ENCODE measurements at regions not wholly inside any gene's neighbourhood (a gene's known extent, or its start where the extent isn't known, plus 50 kb on each side); places are given as distances from the start of the nearest gene placed in this dataset.

- Histone ChIP-seq H3K27ac (ENCODE audit: control insufficient read depth, insufficient read depth, low read length) (no peak overlapping the region), H3K9ac (ENCODE audit: control insufficient read depth, extremely low read depth, insufficient read depth, low read length) (no peak overlapping the region), H3K9me3 (ENCODE audit: control insufficient read depth, low read depth, low read length) (no peaks in the 10 kb centered on the region), H3K27me3 (ENCODE audit: control insufficient read depth, extremely low read depth, insufficient read depth, low read length) (no peaks in the 10 kb centered on the region), H3K4me3 (ENCODE audit: control insufficient read depth in 2 of 3, extremely low read depth in 1 of 3, insufficient read depth in 2 of 3, low read depth in 1 of 3, low read length in 3 of 3) (no peak overlapping the region), H3K36me3 (ENCODE audit: control insufficient read depth in 2 of 2, extremely low read depth in 1 of 2, insufficient read depth in 2 of 2, low read length in 2 of 2) (no peaks in the 10 kb centered on the region), H3K79me2 (ENCODE audit: control insufficient read depth, insufficient read depth, low read length) (no peaks in the 10 kb centered on the region), H3K4me1 (ENCODE audit: control insufficient read depth, extremely low read depth, insufficient read depth, low read length) (peaks cover 12% of the 10 kb centered on the region), H3K9me1 (ENCODE audit: control insufficient read depth, extremely low read depth, insufficient read depth, low read length) (no peaks in the 10 kb centered on the region), H3K4me2 (ENCODE audit: control insufficient read depth, extremely low read depth, insufficient read depth, low read depth, low read length) (no peak overlapping the region), H2AFZ (ENCODE audit: control insufficient read depth, low read length) (no peak overlapping the region), H4K20me1 (ENCODE audit: control insufficient read depth, extremely low read depth, insufficient read depth, low read length) (no peaks in the 10 kb centered on the region)
- dilution Hi-C loops (cut with MboI; ENCODE audit: extremely low pct_ligation_motif_present, low sequenced_read_pairs), result no loop called here
- FAIRE-seq, result no peak
- DNase-seq (ENCODE audit: low read depth, low spot score), result no peak
- TF ChIP-seq CTCF (optimal IDR thresholded peaks at IDR 0.05 in 1 of 3, IDR thresholded peaks at IDR 0.05 in 1 of 3, conservative IDR thresholded peaks at IDR 0.05 in 1 of 3; ENCODE audit: extremely low read depth in 1 of 3, insufficient read depth in 2 of 3, low read length in 3 of 3), result no peak
- no peak for TF ChIP-seq EZH2 (IDR thresholded peaks at IDR 0.05; ENCODE audit: low read length)
These were observed 207.5 kb upstream of the NR2F2 start for GRCh38 chr15:96123028-96123400.

GRCh38 chr15:96123630-96124187 lies 206.8 kb upstream of the NR2F2 start:
- FAIRE-seq (no peak), DNase-seq (ENCODE audit: low read depth, low spot score) (no peak)
- Histone ChIP-seq H3K27ac (ENCODE audit: control insufficient read depth, insufficient read depth, low read length) (no peak overlapping the region), H3K9ac (ENCODE audit: control insufficient read depth, extremely low read depth, insufficient read depth, low read length) (no peak overlapping the region), H3K9me3 (ENCODE audit: control insufficient read depth, low read depth, low read length) (no peaks in the 10 kb centered on the region), H4K20me1 (ENCODE audit: control insufficient read depth, extremely low read depth, insufficient read depth, low read length) (no peaks in the 10 kb centered on the region), H2AFZ (ENCODE audit: control insufficient read depth, low read length) (no peak overlapping the region), H3K36me3 (ENCODE audit: control insufficient read depth in 2 of 2, extremely low read depth in 1 of 2, insufficient read depth in 2 of 2, low read length in 2 of 2) (no peaks in the 10 kb centered on the region), H3K9me1 (ENCODE audit: control insufficient read depth, extremely low read depth, insufficient read depth, low read length) (no peaks in the 10 kb centered on the region), H3K4me1 (ENCODE audit: control insufficient read depth, extremely low read depth, insufficient read depth, low read length) (peaks cover 11% of the 10 kb centered on the region), H3K27me3 (ENCODE audit: control insufficient read depth, extremely low read depth, insufficient read depth, low read length) (no peaks in the 10 kb centered on the region), H3K79me2 (ENCODE audit: control insufficient read depth, insufficient read depth, low read length) (no peaks in the 10 kb centered on the region), H3K4me3 (ENCODE audit: control insufficient read depth in 2 of 3, extremely low read depth in 1 of 3, insufficient read depth in 2 of 3, low read depth in 1 of 3, low read length in 3 of 3) (no peak overlapping the region), H3K4me2 (ENCODE audit: control insufficient read depth, extremely low read depth, insufficient read depth, low read depth, low read length) (no peak overlapping the region)
- dilution Hi-C loops (cut with MboI; ENCODE audit: extremely low pct_ligation_motif_present, low sequenced_read_pairs), result no loop called here
- TF ChIP-seq CTCF (optimal IDR thresholded peaks at IDR 0.05 in 1 of 3, IDR thresholded peaks at IDR 0.05 in 1 of 3, conservative IDR thresholded peaks at IDR 0.05 in 1 of 3; ENCODE audit: extremely low read depth in 1 of 3, insufficient read depth in 2 of 3, low read length in 3 of 3) (no peak), EZH2 (IDR thresholded peaks at IDR 0.05; ENCODE audit: low read length) (no peak)

Data from keratinocyte (primary cell).